Naive B cell (primary cell): ENCODE measurements at regions not wholly inside any gene's neighbourhood (a gene's known extent, or its start where the extent isn't known, plus 50 kb on each side); places are given as distances from the start of the nearest gene placed in this dataset.
"Not testable (repeated sequence)": the region's sequence is repeated elsewhere in the genome, so short reads cannot be mapped to it uniquely, and the experiment has no call there.

ENCODE experiments used
- ATAC-seq, 2 donors: fragments of 150-1000 bp; cut with Tn5 transposase; 2 replicates each; pipeline ENCODE4 v1.10.0; 2021; ENCODE audit warnings: low read depth in 2 of 2, mild to moderate bottlenecking in 2 of 2, moderate library complexity in 2 of 2
- DNase-seq: peaks from one replicate; pipeline ENCODE4 v3.0.0; 2022
- H3K27ac Mint-ChIP-seq, 6 donors: one replicate each; pipeline ENCODE4 v1.8.0; 2020 to 2022; ENCODE audit warnings: mild to moderate bottlenecking in 6 of 6, mixed read lengths in 6 of 6, moderate library complexity in 5 of 6, inconsistent platforms in 2 of 6
- H3K27me3 Mint-ChIP-seq, 3 donors: one replicate each; pipeline ENCODE4 v1.8.0; 2021 to 2022; ENCODE audit warnings: mixed read lengths in 3 of 3, mild to moderate bottlenecking in 1 of 3
- H3K36me3 Mint-ChIP-seq, 2 donors: one replicate each; pipeline ENCODE4 v1.8.0; 2020 to 2022; ENCODE audit warnings: mixed read lengths in 2 of 2, inconsistent platforms in 1 of 2, mild to moderate bottlenecking in 1 of 2
- H3K4me1 Mint-ChIP-seq, 3 donors: one replicate each; pipeline ENCODE4 v1.8.0; 2020 to 2022; ENCODE audit warnings: mixed read lengths in 3 of 3, inconsistent platforms in 1 of 3, mild to moderate bottlenecking in 1 of 3, moderate library complexity in 1 of 3
- H3K4me3 Mint-ChIP-seq, 8 donors: one replicate each; pipeline ENCODE4 v1.8.0; 2020 to 2022; ENCODE audit warnings: mild to moderate bottlenecking in 8 of 8, mixed read lengths in 8 of 8, moderate library complexity in 8 of 8, inconsistent platforms in 2 of 8
- H3K9me3 Mint-ChIP-seq, 7 donors: one replicate each; pipeline ENCODE4 v1.8.0; 2020 to 2022; ENCODE audit warnings: mixed read lengths in 7 of 7, mild to moderate bottlenecking in 5 of 7, inconsistent platforms in 2 of 7, moderate library complexity in 1 of 7

- not testable (repeated sequence) for H3K4me1 Mint-ChIP-seq, H3K27me3 Mint-ChIP-seq, H3K36me3 Mint-ChIP-seq, H3K27ac Mint-ChIP-seq, H3K4me3 Mint-ChIP-seq, H3K9me3 Mint-ChIP-seq, ATAC-seq, DNase-seq
Observed at GRCh38 chr2:87415586-87416265, 332.2 kb upstream of the PLGLB2 start.

DNA sequence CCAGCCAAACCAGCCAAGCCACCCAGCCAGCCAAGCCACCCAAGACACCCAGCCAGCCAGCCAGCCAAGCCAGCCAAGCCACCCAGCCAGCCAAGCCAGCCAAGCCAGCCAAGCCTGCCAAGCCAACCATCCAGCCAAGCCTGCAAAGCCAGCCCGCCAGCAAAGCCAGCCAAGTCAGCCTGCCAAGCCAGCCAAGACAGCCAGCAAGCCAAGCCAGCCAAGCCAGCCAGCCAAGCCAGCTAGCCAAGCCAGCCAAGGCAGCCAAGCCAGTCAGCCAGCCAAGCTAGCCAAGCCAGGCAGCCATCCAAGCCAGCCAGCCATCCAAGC lies 331.7 kb upstream of the PLGLB2 start:
- not testable (repeated sequence) for H3K4me1 Mint-ChIP-seq, H3K36me3 Mint-ChIP-seq, H3K27ac Mint-ChIP-seq, H3K4me3 Mint-ChIP-seq, ATAC-seq, H3K27me3 Mint-ChIP-seq, H3K9me3 Mint-ChIP-seq, DNase-seq

GRCh38 chr2:87417147-87417546 lies 330.7 kb upstream of the PLGLB2 start:
- H3K4me1 Mint-ChIP-seq, H3K36me3 Mint-ChIP-seq, H3K27me3 Mint-ChIP-seq, H3K27ac Mint-ChIP-seq, H3K9me3 Mint-ChIP-seq, H3K4me3 Mint-ChIP-seq, ATAC-seq, DNase-seq: not testable (repeated sequence)

DNA sequence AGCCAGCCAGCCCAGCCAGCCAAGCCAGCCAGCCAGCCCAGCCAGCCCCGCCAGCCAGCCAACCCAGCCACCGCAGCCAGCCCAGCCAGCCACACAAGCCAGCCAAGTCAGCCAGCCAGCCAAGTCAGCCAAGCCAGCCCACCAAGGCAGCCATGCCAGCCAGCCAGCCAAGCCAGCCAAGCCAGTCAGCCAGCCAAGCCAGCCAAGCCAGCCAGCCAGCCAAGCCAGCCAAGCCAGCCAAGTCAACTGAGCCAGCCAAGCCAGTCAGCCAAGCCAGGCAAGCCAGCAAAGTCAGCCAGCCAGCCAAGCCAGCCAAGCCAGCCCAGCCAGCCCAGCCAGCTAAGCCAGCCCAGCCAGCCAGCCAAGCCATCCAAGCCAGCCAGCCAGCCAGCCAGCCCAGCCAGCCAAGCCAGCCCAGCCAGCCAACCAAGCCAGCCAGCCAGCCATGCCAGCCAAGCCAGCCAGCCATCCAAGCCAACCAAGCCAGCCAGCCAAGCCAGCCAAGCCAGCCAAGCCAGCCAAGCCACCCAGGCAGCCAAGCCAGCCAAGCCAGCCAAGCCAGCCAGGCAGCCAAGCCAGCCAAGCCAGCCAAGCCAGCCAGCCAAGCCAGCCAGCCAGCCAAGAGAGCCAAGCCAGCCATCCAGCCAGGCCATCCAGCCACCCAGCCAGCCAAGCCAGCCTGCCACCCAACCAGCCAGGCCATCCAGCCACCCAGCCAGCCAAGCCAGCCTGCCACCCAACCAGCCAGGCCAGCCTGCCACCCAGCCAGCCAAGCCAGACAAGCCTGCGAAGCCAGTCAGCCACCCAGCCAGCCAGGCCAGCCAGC lies 329.9 kb upstream of the PLGLB2 start:
- H3K4me3 Mint-ChIP-seq, H3K4me1 Mint-ChIP-seq, DNase-seq, ATAC-seq, H3K27ac Mint-ChIP-seq, H3K9me3 Mint-ChIP-seq, H3K27me3 Mint-ChIP-seq, H3K36me3 Mint-ChIP-seq: not testable (repeated sequence)

DNA sequence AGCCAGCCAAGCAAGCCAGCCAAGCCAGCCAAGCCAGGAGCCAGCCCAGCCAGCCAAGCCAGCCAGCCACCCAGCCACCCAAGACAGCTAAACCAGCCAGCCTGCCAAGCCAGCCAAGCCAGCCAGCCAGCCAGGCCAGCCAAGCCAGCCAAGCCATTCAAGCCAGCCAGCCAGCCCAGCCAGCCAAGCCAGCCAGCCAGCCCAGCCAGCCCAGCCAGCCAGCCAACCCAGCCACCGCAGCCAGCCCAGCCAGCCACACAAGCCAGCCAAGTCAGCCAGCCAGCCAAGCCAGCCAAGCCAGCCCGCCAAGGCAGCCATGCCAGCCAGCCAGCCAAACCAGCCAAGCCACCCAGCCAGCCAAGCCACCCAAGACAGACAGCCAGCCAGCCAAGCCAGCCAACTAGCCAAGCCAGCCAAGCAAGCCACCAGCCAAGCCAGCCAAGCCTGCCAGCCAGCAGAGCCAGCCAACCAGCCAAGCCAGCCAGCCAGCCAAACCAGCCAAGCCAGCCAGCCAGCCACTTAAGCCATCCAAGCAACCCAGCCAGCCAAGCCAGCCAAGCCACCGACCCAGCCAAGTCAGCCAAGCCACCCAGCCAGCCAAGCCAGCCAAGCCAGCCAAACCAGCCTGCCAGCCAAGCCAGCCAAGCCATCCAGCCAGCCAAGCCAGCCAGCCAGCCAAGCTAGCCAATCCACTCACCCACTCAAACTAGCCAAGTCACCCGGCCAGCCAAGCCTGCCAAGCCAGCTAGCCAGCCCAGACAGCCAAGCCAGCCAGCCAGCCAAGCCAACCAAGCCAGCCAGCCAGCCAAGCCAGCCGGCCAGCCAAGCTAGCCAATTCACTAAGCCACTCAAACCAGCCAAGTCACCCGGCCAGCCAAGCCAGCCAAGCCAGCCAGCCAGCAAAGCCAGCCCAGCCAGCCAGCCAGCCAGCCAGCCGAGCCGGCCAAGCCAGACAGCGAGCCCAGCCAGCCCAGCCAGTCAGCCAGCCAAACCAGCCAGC lies 328.8 kb upstream of the PLGLB2 start:
- not testable (repeated sequence) for H3K4me3 Mint-ChIP-seq, DNase-seq, H3K27me3 Mint-ChIP-seq, H3K9me3 Mint-ChIP-seq, H3K36me3 Mint-ChIP-seq, ATAC-seq, H3K4me1 Mint-ChIP-seq, H3K27ac Mint-ChIP-seq

DNA sequence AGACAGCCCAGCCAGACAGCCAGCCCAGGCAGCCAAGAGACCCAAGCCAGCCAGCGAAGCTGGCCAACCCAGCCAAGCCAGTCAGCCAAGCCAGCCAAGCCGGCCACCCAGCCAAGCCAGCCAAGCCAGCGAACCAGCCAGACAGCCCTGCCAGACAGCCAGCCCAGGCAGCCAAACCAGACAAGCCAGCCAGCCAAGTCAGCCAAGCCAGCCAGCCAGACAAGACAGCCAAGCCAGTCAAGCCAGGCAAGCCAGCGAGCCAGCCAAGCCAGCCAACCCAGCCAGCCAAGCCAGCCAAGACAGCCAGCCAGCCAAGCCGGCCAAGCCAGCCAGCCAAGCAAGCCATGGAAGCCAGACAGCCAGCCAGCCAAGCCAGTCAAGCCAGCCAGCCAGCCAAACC lies 327.9 kb upstream of the PLGLB2 start:
- DNase-seq, H3K4me3 Mint-ChIP-seq, H3K27me3 Mint-ChIP-seq, H3K27ac Mint-ChIP-seq, H3K9me3 Mint-ChIP-seq, H3K4me1 Mint-ChIP-seq, ATAC-seq, H3K36me3 Mint-ChIP-seq: not testable (repeated sequence)

GRCh38 chr2:87420954-87421353 lies 326.9 kb upstream of the PLGLB2 start:
- not testable (repeated sequence) for H3K27ac Mint-ChIP-seq, H3K9me3 Mint-ChIP-seq, H3K4me3 Mint-ChIP-seq, H3K4me1 Mint-ChIP-seq, ATAC-seq, H3K27me3 Mint-ChIP-seq, H3K36me3 Mint-ChIP-seq, DNase-seq

GRCh38 chr2:87423796-87424762 lies 323.8 kb upstream of the PLGLB2 start:
- H3K27me3 Mint-ChIP-seq, ATAC-seq, H3K27ac Mint-ChIP-seq, H3K4me3 Mint-ChIP-seq, H3K9me3 Mint-ChIP-seq, DNase-seq, H3K36me3 Mint-ChIP-seq, H3K4me1 Mint-ChIP-seq: not testable (repeated sequence)

- not testable (repeated sequence) for H3K9me3 Mint-ChIP-seq, ATAC-seq, H3K27me3 Mint-ChIP-seq, H3K36me3 Mint-ChIP-seq, H3K4me3 Mint-ChIP-seq, H3K4me1 Mint-ChIP-seq, DNase-seq, H3K27ac Mint-ChIP-seq
Observed at GRCh38 chr2:87424763-87425154, 323.1 kb upstream of the PLGLB2 start.

GRCh38 chr2:87425191-87425590 lies 322.7 kb upstream of the PLGLB2 start:
- H3K27ac Mint-ChIP-seq, H3K9me3 Mint-ChIP-seq, H3K4me1 Mint-ChIP-seq, H3K36me3 Mint-ChIP-seq, H3K27me3 Mint-ChIP-seq, DNase-seq, ATAC-seq, H3K4me3 Mint-ChIP-seq: not testable (repeated sequence)

GRCh38 chr2:87425717-87426116 lies 322.2 kb upstream of the PLGLB2 start:
- not testable (repeated sequence) for H3K4me1 Mint-ChIP-seq, H3K27me3 Mint-ChIP-seq, DNase-seq, H3K27ac Mint-ChIP-seq, H3K9me3 Mint-ChIP-seq, H3K36me3 Mint-ChIP-seq, ATAC-seq, H3K4me3 Mint-ChIP-seq

GRCh38 chr2:87428452-87429130 lies 319.3 kb upstream of the PLGLB2 start:
- not testable (repeated sequence) for H3K4me1 Mint-ChIP-seq, DNase-seq, H3K27me3 Mint-ChIP-seq, ATAC-seq, H3K4me3 Mint-ChIP-seq, H3K36me3 Mint-ChIP-seq, H3K27ac Mint-ChIP-seq, H3K9me3 Mint-ChIP-seq
